Choroid plexus epithelial cell (primary cell): ENCODE measurements at regions not wholly inside any gene's neighbourhood (a gene's known extent, or its start where the extent isn't known, plus 50 kb on each side); places are given as distances from the start of the nearest gene placed in this dataset.

Experiments used
- DNase-seq: peaks from one replicate; pipeline ENCODE4 v3.0.0-alpha.2; 2010; ENCODE audit warnings: low read depth
- H3K4me3 ChIP-seq: 2 replicates; pipeline ENCODE4 v1.5.1; 2011; ENCODE audit warnings: low read depth, mild to moderate bottlenecking, control low read depth, low read length, moderate library complexity
- TF ChIP-seq, protein P1 (sequence below): conservative IDR thresholded peaks from 2 replicates; pipeline ENCODE4 v1.5.1; 2011; ENCODE audit warnings: low read depth, mild to moderate bottlenecking, control low read depth, inconsistent platforms, low read length, moderate library complexity

DNA sequence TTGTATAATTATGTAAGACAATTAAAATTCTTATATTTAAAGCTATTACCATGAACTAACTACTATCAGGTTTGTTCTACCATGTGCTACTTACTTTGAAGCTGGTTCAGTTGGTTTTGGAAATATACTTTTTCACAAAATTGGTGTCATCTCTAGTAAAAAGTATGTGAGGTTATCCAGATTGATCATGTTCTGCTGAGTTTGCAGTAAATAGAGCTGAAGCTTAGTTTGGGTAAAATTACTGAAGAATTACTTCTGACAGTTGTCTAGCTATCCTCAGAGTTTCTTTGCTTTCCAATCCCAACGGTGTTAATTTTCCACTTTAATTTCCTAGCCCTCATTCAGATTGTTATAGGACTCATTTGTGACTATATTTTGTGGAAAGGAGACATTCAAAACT is 184.2 kb downstream of the FAT4 start:
- H3K4me3 ChIP-seq: no peak overlapping the region
- TF ChIP-seq, protein P1, sequence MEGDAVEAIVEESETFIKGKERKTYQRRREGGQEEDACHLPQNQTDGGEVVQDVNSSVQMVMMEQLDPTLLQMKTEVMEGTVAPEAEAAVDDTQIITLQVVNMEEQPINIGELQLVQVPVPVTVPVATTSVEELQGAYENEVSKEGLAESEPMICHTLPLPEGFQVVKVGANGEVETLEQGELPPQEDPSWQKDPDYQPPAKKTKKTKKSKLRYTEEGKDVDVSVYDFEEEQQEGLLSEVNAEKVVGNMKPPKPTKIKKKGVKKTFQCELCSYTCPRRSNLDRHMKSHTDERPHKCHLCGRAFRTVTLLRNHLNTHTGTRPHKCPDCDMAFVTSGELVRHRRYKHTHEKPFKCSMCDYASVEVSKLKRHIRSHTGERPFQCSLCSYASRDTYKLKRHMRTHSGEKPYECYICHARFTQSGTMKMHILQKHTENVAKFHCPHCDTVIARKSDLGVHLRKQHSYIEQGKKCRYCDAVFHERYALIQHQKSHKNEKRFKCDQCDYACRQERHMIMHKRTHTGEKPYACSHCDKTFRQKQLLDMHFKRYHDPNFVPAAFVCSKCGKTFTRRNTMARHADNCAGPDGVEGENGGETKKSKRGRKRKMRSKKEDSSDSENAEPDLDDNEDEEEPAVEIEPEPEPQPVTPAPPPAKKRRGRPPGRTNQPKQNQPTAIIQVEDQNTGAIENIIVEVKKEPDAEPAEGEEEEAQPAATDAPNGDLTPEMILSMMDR: no peak
- no peak for DNase-seq

DNA sequence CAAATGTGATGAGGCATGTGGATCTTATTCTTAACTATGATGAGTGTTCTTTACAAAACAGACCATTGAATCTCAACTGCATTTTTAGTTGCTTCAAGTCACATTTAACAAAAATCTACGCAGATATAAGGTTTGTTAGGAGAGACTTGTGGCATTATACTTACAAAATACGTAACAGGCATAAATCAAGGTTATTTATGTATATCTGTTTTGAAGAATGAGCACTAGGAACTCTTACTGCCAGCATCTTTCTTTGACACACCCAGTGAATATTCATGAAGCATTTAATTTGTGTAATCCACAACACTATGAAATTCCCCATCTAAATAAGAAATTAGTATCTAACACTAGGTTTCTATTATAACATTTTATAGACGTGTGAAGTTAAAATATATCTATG is 186.3 kb downstream of the FAT4 start:
- TF ChIP-seq, protein P1: no peak
- DNase-seq: no peak
- H3K4me3 ChIP-seq: no peak overlapping the region

DNA sequence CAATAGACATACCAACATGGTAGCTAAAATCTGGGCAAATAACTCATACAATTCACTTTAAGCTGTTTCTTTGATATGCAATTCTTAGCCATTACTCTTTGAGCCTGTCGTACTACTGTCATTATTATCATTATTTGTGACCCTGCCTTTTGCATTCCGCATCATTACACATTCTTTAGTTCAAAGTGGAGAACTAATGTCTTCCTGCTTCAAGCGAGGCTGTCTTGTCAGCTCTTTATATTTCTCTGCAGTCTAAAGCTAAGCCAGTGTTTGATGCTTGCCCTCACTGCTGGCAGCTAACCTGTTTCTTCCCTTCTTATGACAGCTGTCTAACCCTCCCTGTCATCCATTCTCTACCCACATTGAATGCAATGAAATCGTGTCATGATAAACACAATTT is 186.8 kb downstream of the FAT4 start:
- DNase-seq: no peak
- TF ChIP-seq, protein P1: no peak
- H3K4me3 ChIP-seq: no peak overlapping the region

DNA sequence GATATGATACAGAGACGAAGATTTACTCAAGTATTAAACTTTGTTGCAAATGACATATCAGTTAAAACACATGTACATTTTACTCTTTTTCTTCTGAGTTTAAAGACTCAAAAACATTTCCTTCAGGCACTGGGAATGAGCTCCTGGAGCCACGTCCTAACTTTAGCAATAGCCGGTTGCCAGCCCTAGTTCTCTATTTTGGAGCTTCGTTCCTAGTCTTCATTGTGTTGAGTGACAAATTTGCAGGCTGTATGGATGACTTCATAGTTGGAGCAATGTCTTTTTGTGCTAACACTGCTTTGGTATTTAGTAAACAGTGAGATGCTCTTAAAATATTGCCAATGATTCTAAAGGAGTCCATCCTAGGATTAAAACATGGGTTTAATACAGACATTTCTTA is 190.9 kb downstream of the FAT4 start:
- no peak overlapping the region for H3K4me3 ChIP-seq
- TF ChIP-seq, protein P1: no peak

DNA sequence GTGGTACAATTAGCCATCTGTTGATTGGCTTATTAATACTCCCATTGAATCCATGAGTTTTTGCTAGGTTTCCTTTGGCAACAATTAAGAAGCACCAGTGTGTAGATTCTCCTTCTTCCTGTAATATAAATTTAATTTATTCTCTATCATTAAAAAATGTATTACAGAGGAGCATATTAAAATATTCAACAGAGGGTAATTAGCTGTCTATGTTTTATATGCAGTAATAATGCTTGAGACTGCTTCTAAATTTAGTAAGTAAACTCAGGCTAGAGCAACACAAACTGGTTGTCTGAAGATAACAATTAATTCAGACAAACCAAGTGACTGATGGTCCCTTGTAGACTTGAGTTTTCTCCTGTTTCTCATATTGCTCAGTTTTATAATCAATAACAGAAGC is 192.4 kb downstream of the FAT4 start:
- DNase-seq: no peak
- TF ChIP-seq, protein P1: no peak
- no peak overlapping the region for H3K4me3 ChIP-seq

More for the DNA sequence above, 190.9 kb downstream of the FAT4 start:
- DNase-seq: no peak

DNA sequence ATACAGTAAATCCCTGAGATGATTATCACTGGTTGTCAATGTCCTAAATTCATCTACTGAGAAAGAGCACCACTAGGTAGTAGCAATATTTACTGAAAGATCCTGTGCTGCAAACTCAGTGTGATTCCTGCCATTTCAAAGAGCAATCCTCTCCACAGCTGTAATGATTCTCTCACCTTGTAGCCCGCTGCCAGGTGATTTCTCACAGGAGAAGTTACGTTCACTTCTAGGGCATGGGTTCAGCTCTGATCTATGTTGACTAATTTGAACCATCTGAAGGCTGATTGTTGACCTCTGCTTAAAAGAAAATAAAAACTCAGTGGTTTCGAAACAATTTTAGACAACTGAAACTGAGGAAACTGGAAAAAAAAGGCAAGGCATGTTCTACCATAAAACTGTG is 197.0 kb downstream of the FAT4 start:
- TF ChIP-seq, protein P1: no peak
- no peak for DNase-seq
- H3K4me3 ChIP-seq: no peak overlapping the region

DNA sequence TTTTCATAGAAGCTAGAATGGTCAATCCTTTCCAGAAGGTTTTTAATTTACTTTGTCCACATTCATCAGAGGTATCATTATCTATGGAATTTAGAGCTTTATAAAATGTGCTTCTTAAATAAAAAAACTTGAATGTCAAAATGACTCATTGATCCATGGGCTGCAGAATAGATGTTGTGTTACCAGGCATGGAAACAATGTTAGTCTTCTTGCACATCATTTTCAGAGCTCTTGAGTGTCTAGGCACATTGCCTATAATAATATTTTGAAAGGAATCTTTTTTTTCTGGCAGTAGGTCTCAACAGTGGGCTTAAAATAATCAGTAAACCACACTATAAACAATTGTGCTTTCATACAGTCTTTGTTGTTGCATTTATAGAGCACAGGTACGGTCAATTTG is 200.3 kb downstream of the FAT4 start:
- no peak overlapping the region for H3K4me3 ChIP-seq
- TF ChIP-seq, protein P1: no peak
- DNase-seq: no peak
